Calu3 (cell line): ENCODE measurements at regions not wholly inside any gene's neighbourhood (a gene's known extent, or its start where the extent isn't known, plus 50 kb on each side); places are given as distances from the start of the nearest gene placed in this dataset.

Source experiments
- BruUV-seq: library from RNA; stranded (reverse); fragments of 400-500 nt; replicated peaks from 2 replicates; lab custom pipeline; 2021; lab: Mats Ljungman, UMichigan
- CTCF ChIA-PET: fragments of 300-600 bp; sonication (Branson Sonifier 250); formaldehyde crosslinking; loops from one replicate; lab custom pipeline; 2022; ENCODE audit warnings: antibody characterized with exemption; lab: Charles Lee
- DNase-seq: peaks from one replicate; pipeline ENCODE4 v3.0.0; 2022
- H3K27ac Mint-ChIP-seq: one replicate; pipeline ENCODE4 v1.8.0; 2022; ENCODE audit warnings: mixed read lengths; ENCODE audit not compliant: unreplicated experiment
- H3K27me3 Mint-ChIP-seq: one replicate; pipeline ENCODE4 v1.8.0; 2022; ENCODE audit warnings: mixed read lengths; ENCODE audit not compliant: unreplicated experiment
- H3K36me3 Mint-ChIP-seq: one replicate; pipeline ENCODE4 v1.8.0; 2022; ENCODE audit warnings: mild to moderate bottlenecking, moderate library complexity, mixed read lengths; ENCODE audit not compliant: insufficient read depth, unreplicated experiment
- H3K4me1 Mint-ChIP-seq: one replicate; pipeline ENCODE4 v1.8.0; 2022; ENCODE audit warnings: mild to moderate bottlenecking, low read depth, mixed read lengths; ENCODE audit not compliant: unreplicated experiment
- H3K4me3 Mint-ChIP-seq: one replicate; pipeline ENCODE4 v1.8.0; 2022; ENCODE audit warnings: mild to moderate bottlenecking, low read depth, moderate library complexity, mixed read lengths; ENCODE audit not compliant: unreplicated experiment
- H3K9me3 Mint-ChIP-seq: one replicate; pipeline ENCODE4 v1.8.0; 2022; ENCODE audit warnings: low read depth, mixed read lengths; ENCODE audit not compliant: unreplicated experiment
- CTCF ChIP-seq: fragments of 200-600 bp; IDR thresholded peaks from one replicate; pipeline ENCODE4 v1.8.0; 2022; ENCODE audit warnings: antibody characterized with exemption; ENCODE audit not compliant: unreplicated experiment
- intact Hi-C: fragments of 100-400 bp; cut with micrococcal nuclease; formaldehyde crosslinking; loops from one replicate; pipeline ENCODE4 v1.10.0; 2022; ENCODE audit not compliant: unreplicated experiment

- Mint-ChIP-seq H3K4me3 (no peak overlapping the region), H3K36me3 (no peaks in the 10 kb centered on the region), H3K27me3 (no peaks in the 10 kb centered on the region), H3K4me1 (no peaks in the 10 kb centered on the region), H3K9me3 (peaks cover 9% of the 10 kb centered on the region), H3K27ac (no peak overlapping the region)
- BruUV-seq, result no TSS peak
- TF ChIP-seq CTCF, result no peak
- intact Hi-C loops, result no loop called here
- no peak for DNase-seq
- CTCF ChIA-PET, result no interaction called here
Measured at GRCh38 chr14:83470466-83470865, 1936.8 kb upstream of the SEL1L start.

- no peaks in the 10 kb centered on the region for H3K36me3 Mint-ChIP-seq
- no peak overlapping the region for H3K4me3 Mint-ChIP-seq
- H3K9me3 Mint-ChIP-seq, result peaks cover 9% of the 10 kb centered on the region
- DNase-seq, result no peak
- no TSS peak for BruUV-seq
- CTCF ChIA-PET, result no interaction called here
- intact Hi-C loops, result no loop called here
- H3K4me1 Mint-ChIP-seq, result no peaks in the 10 kb centered on the region
- no peak overlapping the region for H3K27ac Mint-ChIP-seq
- TF ChIP-seq CTCF, result no peak
- no peaks in the 10 kb centered on the region for H3K27me3 Mint-ChIP-seq
Measured at GRCh38 chr14:83470959-83471695, 1937.5 kb upstream of the SEL1L start.

- intact Hi-C loops, result no loop called here
- H3K27ac Mint-ChIP-seq, result no peak overlapping the region
- H3K4me1 Mint-ChIP-seq, result no peaks in the 10 kb centered on the region
- no TSS peak for BruUV-seq
- no peaks in the 10 kb centered on the region for H3K27me3 Mint-ChIP-seq
- CTCF ChIA-PET, result no interaction called here
- no peak for TF ChIP-seq CTCF
- peaks cover 9% of the 10 kb centered on the region for H3K9me3 Mint-ChIP-seq
- no peak for DNase-seq
- H3K4me3 Mint-ChIP-seq, result no peak overlapping the region
- no peaks in the 10 kb centered on the region for H3K36me3 Mint-ChIP-seq
Measured at GRCh38 chr14:83473416-83474235, 1940.0 kb upstream of the SEL1L start.

GRCh38 chr14:83478741-83479140 is 1945.1 kb upstream of the SEL1L start:
- Mint-ChIP-seq H3K4me1 (no peaks in the 10 kb centered on the region), H3K36me3 (no peaks in the 10 kb centered on the region), H3K27ac (no peak overlapping the region), H3K9me3 (peaks cover 13% of the 10 kb centered on the region), H3K4me3 (no peak overlapping the region), H3K27me3 (no peaks in the 10 kb centered on the region)
- no peak for DNase-seq
- no TSS peak for BruUV-seq
- TF ChIP-seq CTCF, result no peak
- CTCF ChIA-PET, result no interaction called here
- intact Hi-C loops, result no loop called here
